ENCODE measurements at regions not wholly inside any gene's neighbourhood (a gene's known extent, or its start where the extent isn't known, plus 50 kb on each side); places are given as distances from the start of the nearest gene placed in this dataset.
"Not testable (repeated sequence)": the region's sequence is repeated elsewhere in the genome, so short reads cannot be mapped to it uniquely, and the experiment has no call there.

DNA sequence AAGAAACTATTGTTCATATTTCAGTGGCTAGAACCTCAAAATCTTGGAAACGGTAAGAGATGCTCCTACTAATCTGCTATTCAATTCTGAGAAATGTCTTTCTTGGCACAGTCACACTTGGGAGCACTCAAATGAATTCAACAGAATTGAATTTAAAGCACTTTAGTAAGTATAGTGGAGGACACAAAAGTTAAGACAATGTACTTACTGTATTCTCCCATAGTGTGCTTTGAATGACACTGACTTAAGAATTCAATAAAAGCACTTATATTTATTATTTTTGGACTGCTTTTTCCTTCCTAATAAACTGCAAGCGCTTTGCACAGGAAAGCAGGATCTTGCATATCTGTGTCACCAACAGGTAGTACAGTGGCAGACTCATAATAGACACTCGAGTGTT, 156.1 kb upstream of the RIMS1 start:
- no peak for DNase-seq

DNA sequence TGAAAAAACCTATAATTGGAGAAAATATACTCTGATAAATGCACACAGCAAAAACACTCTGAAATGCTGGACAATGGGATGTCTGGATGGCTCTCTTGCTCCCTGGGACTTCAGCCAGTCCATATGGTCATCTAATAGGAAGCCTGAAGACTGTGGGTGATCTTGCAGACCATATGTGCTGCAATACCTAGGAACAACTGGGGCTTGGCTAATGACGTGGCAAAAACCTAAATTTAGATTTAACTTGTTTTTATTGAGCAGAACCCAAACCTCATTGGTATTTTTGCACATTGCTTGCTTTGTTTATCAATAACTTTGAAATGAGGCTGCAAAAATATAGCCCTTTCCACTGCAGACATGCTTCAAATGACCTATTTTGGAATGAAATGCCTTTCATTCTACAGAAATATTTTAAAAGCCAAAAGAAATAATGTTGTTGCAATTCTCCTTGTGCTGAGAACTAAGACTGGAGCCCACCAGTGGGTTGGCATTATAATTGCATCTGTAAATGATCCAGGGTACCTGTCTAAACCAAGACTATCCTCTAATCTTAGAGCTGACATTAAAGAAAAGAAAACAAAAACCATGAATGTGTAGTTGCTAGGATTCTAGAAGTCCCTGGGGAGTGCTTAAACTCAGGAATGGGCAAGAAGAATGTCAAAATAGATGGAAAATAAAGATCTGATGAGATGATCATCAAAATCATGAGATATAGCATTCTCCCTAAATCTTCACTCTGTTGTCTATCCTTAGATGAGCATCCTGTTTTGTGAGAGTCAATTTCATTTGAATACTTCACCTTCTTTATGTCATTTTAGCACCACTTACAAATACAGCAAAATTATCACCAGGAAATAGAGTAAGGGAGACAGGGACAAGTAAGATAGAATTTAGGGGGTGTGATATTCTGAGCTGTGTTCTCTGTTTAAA, 152.1 kb upstream of the RIMS1 start:
- DNase-seq, result no peak

DNA sequence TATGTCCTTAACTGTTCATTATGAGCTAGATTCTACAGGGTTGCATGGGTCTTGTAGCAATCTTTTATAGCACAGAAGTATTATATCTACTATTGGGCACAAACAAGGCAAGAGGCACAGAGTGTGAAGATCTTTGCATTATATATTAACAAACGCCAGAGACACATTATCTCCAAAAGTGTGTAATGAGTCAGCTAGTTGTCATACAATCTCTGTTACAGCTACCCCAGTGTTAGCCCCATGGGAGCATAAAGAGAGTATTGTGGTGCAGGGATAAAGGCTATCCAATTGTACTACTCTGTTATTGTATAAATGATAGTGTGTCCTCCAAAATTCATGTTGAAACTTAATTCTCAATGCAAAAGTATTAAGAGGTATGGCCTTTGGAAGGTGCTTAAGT, 148.4 kb upstream of the RIMS1 start:
- DNase-seq, result no peak

DNA sequence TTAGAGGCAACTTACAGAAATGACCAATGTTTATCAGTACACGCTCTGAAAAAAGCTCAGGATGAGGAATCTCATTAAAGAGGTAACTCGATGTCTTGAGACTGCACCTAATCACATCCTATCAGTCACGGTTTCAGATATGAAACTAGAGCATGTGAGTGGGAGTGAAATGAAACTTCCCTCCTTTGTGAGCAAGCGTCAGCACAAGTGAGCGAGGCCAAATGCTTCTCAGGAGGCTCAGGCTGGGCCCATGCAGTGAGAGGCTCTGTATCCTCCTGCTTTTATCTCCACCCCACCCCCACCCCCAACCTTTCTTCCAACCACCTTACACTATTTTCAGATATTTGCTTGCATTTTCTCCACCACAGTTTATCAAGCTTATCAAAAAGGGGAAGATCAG, 140.8 kb upstream of the RIMS1 start:
- no peak for DNase-seq

DNA sequence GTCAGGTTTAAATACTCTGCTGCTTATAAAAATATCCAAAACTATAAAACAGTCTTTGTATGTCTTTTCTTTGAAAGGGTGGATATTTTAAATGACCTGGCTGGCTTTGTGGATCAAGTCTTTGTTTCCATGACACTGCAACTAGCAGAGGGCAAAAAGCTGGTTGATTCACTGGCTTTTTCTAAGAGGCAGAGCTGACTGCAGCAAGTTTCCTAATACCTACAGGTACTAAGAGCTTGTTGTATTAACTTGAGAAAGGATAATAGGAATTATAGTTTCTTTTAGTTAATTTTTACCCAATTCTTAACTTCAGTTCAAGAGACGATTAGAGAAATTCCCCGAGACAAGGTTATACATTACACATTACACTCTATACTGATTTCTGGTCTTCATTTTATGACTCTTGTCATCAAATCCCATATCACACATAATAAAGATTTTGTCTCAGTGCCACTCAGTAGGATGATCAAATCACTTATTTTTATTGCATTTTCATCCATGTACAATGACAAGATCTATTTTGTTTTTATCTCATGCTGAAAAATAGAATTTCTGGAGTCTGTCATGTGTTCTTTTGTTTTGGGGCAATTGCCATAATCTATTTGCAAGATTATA, 120.1 kb upstream of the RIMS1 start:
- DNase-seq, result no peak

DNA sequence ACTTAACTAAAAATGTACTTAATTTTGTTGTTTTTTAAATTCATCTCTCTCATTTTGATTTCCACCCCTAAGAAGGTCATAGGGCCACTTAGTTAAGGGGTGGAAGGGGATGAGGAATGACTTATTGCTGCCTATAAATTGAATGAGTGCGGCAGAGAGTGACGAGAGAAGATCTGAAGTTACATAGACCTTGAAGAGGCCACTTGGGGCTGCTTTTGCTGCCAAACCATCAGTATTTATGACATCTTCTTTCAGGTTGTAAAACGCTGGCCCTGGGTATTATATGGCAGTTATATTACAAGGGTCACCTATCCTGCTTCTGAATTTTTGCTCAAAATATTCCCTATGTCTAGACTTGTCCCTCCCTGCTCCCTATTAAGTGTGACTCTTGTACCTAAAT, 119.6 kb upstream of the RIMS1 start:
- DNase-seq, result no peak

DNA sequence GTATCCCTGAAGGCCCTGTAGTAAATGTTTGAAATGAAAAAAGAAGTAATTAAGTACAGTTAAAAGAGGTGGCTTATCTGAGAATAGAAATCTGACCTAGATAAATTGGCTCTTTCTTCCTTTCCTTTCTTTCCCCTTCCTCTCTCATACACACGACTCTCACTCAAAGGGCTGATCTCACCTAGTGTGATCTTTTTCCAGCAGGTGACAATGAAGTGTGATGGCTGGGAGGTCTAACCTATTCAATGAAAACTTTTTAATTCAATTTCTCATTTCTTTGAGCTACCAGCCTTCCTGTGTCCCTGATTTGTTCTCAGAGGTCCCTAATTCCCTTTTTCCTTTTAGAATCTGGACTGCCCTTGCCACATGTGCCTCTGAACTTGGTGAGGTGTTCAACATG, 118.0 kb upstream of the RIMS1 start:
- no peak for DNase-seq

DNA sequence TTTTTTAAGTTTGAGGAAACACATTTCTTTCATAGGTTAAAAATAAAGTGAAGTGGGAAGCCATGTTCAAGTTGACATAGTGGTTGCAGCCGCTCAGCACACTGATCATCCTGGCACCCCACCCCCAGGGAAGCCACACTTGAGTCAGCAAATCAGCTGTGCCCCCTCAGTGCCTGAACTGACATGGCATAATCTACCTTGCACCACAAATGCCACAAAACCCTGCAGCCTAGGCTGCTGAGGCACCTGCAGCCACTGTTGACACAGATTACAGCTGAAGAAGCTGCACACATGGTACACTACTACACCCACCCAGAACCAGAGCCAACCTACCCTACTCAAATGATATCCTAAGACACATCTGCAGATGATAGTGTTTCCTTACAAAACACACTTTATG, 77.5 kb upstream of the RIMS1 start:
- no peak for DNase-seq

DNA sequence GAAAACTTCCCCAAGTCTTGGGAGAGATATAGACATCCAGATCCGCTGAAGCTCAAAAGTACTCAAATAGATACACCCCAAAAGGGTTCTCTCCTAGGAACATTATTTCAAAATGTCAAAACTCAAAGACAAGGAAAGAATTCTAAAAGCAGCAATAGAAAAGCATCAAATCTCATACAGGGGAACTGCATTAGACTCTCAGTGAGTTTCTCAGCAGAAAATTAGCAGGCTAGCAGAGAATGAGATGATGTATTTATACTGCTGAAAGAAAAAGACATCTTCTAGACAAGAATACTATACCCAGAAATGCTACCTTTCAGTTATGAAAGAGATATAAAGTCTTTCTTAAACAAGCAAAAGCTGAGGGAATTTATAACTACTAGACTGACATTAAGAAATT, 75.5 kb upstream of the RIMS1 start:
- DNase-seq, result no peak

DNA sequence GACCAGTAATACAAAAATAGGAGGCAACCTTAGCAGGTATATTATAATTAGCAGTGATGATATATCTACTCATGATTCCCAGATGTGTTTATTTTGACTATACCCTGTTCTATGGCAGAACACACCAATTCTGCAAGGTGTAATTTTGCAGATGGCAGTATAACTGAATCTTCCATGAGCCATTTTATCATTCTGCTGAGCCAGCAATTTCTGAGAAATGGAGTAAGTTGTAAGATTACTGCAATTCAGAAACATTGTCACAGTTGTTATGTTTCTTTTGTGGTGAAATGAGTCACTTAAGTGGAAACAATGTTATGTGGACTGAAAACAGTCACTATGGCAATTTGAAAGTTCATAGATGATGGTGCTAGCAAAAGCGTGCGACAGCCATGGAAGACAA, 63.7 kb upstream of the RIMS1 start:
- DNase-seq, result no peak

DNA sequence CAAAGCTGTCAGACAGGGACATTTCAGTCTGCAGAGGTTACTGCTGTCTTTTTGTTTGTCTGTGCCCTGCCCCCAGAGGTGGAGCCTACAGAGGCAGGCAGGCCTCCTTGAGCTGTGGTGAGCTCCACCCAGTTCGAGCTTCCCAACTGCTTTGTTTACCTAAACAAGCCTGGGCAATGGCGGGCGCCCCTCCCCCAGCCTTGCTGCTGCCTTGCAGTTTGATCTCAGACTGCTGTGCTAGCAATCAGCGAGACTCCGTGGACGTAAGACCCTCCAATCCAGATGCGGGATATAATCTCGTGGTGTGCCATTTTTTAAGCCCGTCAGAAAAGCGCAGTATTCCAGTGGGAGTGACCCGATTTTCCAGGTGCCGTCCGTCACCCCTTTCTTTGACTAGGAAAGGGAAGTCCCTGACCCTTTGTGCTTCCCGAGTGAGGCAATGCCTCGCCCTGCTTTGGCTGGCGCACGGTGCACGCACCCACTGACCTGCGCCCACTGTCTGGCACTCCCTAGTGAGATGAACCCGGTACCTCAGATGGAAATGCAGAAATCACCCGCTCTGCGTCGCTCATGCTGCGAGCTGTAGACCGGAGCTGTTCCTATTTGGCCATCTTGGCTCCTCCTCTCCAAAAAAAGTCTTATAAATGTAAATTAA, 54.1 kb upstream of the RIMS1 start:
- DNase-seq, result not testable (repeated sequence)

All from CD4-positive, alpha-beta T cell treated with Interleukin-21 for 1 hour (primary cell).